ENCODE measurements at regions not wholly inside any gene's neighbourhood (a gene's known extent, or its start where the extent isn't known, plus 50 kb on each side); places are given as distances from the start of the nearest gene placed in this dataset.
"Not testable (repeated sequence)": the region's sequence is repeated elsewhere in the genome, so short reads cannot be mapped to it uniquely, and the experiment has no call there.

DNA sequence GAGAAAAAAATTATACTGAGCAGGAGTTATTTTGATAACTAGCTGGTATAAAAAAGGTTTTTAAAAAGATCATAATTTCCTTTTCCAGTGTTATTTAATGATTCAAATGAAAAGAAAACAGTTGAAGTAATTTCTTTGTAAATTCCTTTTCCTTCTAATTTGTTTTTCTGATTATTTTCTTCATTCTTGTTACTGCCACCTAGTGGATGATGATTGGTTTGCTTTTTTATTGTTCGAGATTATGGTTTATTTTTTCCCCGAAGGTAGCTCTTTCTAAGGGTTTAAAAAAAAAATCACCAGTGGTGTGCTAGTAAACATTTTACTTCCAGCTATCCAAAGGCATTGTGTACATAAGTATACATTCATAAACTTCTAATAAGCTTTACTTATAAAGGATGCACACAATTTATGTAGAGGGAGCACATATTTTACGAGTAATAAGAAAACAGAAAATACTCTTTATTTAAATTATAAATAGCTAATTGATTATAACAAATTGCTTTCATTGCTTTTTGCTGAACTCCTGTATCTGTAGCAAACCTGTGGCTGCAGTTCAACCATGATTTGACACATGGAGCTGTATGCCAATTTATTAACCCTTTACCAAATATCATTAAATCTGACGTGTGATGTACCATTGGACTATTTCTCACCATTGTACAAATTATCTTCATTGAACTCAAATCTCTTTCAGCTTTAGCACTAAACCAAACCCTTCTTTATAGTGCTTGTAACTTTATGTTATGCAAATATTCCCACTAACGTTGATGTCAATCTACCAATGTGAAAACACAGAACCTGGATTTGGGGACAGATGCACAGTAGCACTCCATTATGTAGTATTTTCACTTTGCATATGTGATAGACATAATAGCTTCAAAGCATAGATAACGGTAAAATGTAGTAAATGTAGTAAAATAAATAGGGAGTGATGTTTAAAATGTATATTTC, 97.8 kb upstream of the ANK2 start:
- TF ChIP-seq, protein P1, sequence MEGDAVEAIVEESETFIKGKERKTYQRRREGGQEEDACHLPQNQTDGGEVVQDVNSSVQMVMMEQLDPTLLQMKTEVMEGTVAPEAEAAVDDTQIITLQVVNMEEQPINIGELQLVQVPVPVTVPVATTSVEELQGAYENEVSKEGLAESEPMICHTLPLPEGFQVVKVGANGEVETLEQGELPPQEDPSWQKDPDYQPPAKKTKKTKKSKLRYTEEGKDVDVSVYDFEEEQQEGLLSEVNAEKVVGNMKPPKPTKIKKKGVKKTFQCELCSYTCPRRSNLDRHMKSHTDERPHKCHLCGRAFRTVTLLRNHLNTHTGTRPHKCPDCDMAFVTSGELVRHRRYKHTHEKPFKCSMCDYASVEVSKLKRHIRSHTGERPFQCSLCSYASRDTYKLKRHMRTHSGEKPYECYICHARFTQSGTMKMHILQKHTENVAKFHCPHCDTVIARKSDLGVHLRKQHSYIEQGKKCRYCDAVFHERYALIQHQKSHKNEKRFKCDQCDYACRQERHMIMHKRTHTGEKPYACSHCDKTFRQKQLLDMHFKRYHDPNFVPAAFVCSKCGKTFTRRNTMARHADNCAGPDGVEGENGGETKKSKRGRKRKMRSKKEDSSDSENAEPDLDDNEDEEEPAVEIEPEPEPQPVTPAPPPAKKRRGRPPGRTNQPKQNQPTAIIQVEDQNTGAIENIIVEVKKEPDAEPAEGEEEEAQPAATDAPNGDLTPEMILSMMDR (IDR thresholded peaks at IDR 0.05) = peak; percentile 88
- Mint-ChIP-seq H3K4me3 (ENCODE audit: unreplicated experiment) (peak overlapping the region; percentile 5), H3K9me3 (ENCODE audit: low read depth) (no peaks in the 10 kb centered on the region), H3K36me3 (ENCODE audit: low read depth) (no peaks in the 10 kb centered on the region), H3K27ac (ENCODE audit: unreplicated experiment) (no peak overlapping the region), H3K27me3 (ENCODE audit: low read depth) (no peaks in the 10 kb centered on the region), H3K4me1 (ENCODE audit: low read depth) (peaks cover 2% of the 10 kb centered on the region)
- no peak for DNase-seq (ENCODE audit: low spot score)

DNA sequence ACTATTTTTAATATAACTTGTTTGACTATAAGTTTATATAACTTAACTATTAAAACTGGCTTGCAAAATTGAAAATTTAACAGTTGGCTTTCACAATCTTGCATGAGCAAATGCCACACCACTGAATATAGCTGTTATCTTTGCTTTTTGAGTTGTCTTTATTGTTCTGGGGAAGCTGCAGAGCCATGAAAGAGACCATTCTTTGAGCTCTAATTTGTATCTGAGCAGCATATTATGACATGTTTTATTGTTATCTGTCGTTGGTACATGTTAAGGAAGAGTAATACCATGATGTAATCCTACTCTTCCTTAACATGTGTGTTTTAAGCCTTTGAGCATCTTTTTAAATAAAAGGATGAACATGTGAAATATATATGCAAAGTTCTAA, 97.1 kb upstream of the ANK2 start:
- DNase-seq (ENCODE audit: low spot score) = no peak
- no peaks in the 10 kb centered on the region for H3K9me3 Mint-ChIP-seq (ENCODE audit: low read depth)
- no peaks in the 10 kb centered on the region for H3K27me3 Mint-ChIP-seq (ENCODE audit: low read depth)
- peaks cover 2% of the 10 kb centered on the region for H3K4me1 Mint-ChIP-seq (ENCODE audit: low read depth)
- H3K4me3 Mint-ChIP-seq (ENCODE audit: unreplicated experiment) = no peak overlapping the region
- H3K27ac Mint-ChIP-seq (ENCODE audit: unreplicated experiment) = no peak overlapping the region
- TF ChIP-seq, protein P1 (IDR thresholded peaks at IDR 0.05) = no peak
- H3K36me3 Mint-ChIP-seq (ENCODE audit: low read depth) = no peaks in the 10 kb centered on the region

DNA sequence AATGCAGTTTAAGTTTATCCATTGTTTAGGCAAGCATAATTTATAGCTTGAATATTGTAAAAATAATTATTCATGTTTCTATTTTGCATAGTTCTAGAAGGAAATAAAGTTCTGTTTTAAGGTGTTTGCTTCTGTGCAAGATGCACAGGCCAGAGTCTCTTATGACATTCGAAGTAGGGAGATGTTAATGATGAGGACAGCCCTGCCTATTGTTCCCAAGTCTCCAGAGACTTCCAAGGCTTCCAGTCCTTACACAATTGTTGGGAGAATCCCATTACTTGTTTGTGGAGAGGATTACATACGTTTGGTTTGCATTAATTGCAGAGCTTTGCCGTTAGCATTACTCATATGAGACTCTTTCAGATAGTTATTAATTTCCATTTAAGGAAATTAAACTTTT, 96.2 kb upstream of the ANK2 start:
- Mint-ChIP-seq H3K4me1 (ENCODE audit: low read depth) (peaks cover 2% of the 10 kb centered on the region), H3K4me3 (ENCODE audit: unreplicated experiment) (no peak overlapping the region), H3K27me3 (ENCODE audit: low read depth) (no peaks in the 10 kb centered on the region)

DNA sequence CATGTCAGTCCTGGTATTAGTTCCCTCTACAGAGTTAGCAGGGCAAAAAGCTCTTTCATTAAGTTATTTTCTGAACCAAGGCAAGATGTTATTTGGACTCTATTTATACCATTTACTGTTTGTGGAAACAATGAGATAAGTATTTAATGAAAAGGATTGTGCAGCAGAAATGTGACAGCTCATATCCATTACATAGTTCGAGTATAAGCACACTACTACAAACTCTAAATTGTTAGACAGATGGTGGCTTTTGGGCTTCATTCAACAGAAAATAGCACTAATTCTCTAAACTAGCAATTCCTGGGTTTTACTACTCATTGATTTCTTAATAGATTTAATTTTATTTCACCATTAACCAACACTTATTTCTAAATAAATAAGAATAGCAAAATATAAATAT, 95.2 kb upstream of the ANK2 start:
- H3K9me3 Mint-ChIP-seq (ENCODE audit: low read depth) = no peaks in the 10 kb centered on the region
- no peaks in the 10 kb centered on the region for H3K36me3 Mint-ChIP-seq (ENCODE audit: low read depth)
- no peak overlapping the region for H3K27ac Mint-ChIP-seq (ENCODE audit: unreplicated experiment)
- no peak for DNase-seq (ENCODE audit: low spot score)
- no peaks in the 10 kb centered on the region for H3K27me3 Mint-ChIP-seq (ENCODE audit: low read depth)
- peaks cover 2% of the 10 kb centered on the region for H3K4me1 Mint-ChIP-seq (ENCODE audit: low read depth)
- TF ChIP-seq, protein P1 (IDR thresholded peaks at IDR 0.05) = no peak
- no peak overlapping the region for H3K4me3 Mint-ChIP-seq (ENCODE audit: unreplicated experiment)

More for the DNA sequence above, 96.2 kb upstream of the ANK2 start:
- H3K9me3 Mint-ChIP-seq (ENCODE audit: low read depth) = no peaks in the 10 kb centered on the region
- TF ChIP-seq, protein P1 (IDR thresholded peaks at IDR 0.05) = no peak
- DNase-seq (ENCODE audit: low spot score) = no peak
- no peaks in the 10 kb centered on the region for H3K36me3 Mint-ChIP-seq (ENCODE audit: low read depth)
- no peak overlapping the region for H3K27ac Mint-ChIP-seq (ENCODE audit: unreplicated experiment)

DNA sequence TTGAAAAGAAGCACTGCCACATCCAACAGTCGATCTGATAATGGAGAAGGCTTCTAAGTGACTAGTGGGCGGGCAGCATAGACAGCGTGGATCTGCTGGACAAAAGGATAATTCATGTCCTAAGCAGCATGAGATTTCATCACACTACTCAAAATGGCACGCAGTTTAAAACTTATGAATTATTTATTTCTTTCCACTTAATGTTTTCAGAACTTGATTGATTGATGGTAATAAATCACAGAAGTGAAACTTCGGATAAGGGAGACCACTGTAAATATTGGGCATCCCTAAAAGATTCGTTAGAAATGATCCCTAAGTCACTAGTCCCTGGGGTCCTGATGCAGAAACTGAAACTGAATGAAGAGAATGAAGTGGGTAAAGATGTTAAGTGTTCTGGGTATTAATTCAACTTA, 93.0 kb upstream of the ANK2 start:
- Mint-ChIP-seq H3K4me3 (ENCODE audit: unreplicated experiment) (no peak overlapping the region), H3K9me3 (ENCODE audit: low read depth) (no peaks in the 10 kb centered on the region), H3K27ac (ENCODE audit: unreplicated experiment) (no peak overlapping the region), H3K4me1 (ENCODE audit: low read depth) (peaks cover under 1% of the 10 kb centered on the region), H3K36me3 (ENCODE audit: low read depth) (no peaks in the 10 kb centered on the region), H3K27me3 (ENCODE audit: low read depth) (no peaks in the 10 kb centered on the region)
- no peak for DNase-seq (ENCODE audit: low spot score)
- TF ChIP-seq, protein P1 (IDR thresholded peaks at IDR 0.05) = no peak

DNA sequence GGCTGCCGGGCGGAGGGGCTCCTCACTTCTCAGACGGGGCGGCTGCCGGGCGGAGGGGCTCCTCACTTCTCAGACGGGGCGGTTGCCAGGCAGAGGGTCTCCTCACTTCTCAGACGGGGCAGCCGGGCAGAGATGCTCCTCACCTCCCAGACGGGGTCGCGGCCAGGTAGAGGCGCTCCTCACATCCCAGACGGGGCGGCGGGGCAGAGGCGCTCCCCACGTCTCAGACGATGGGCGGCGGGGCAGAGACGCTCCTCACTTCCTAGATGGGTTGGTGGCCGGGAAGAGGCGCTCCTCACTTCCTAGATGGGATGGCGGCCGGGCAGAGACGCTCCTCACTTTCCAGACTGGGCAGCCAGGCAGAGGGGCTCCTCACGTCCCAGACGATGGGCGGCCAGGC, 91.7 kb upstream of the ANK2 start:
- H3K27me3 Mint-ChIP-seq (ENCODE audit: low read depth); H3K9me3 Mint-ChIP-seq (ENCODE audit: low read depth); H3K4me3 Mint-ChIP-seq (ENCODE audit: unreplicated experiment); DNase-seq (ENCODE audit: low spot score); H3K36me3 Mint-ChIP-seq (ENCODE audit: low read depth); H3K27ac Mint-ChIP-seq (ENCODE audit: unreplicated experiment); H3K4me1 Mint-ChIP-seq (ENCODE audit: low read depth): not testable (repeated sequence)

All from chondrocyte (in vitro differentiated cells).